H9 (cell line): ENCODE measurements at regions not wholly inside any gene's neighbourhood (a gene's known extent, or its start where the extent isn't known, plus 50 kb on each side); places are given as distances from the start of the nearest gene placed in this dataset.

Experiments
- DNase-seq: peaks from one replicate; pipeline ENCODE4 v3.0.0-alpha.2; 2017
- H2AFZ ChIP-seq: one replicate; pipeline ENCODE4 v1.6.1; 2013; ENCODE audit warnings: mild to moderate bottlenecking, low read length, control low read depth, moderate library complexity
- H2AK5ac ChIP-seq: 2 replicates; pipeline ENCODE4 v1.6.1; 2013; ENCODE audit warnings: low read length, control low read depth, mixed read lengths; ENCODE audit not compliant: insufficient read length
- H2BK120ac ChIP-seq: one replicate; pipeline ENCODE4 v1.6.1; 2013; ENCODE audit warnings: low read depth, mild to moderate bottlenecking, low read length, control low read depth, inconsistent platforms; ENCODE audit not compliant: poor library complexity, severe bottlenecking
- H2BK12ac ChIP-seq: 2 replicates; pipeline ENCODE4 v1.6.1; 2013; ENCODE audit warnings: low read length, control low read depth, mixed read lengths, low read depth; ENCODE audit not compliant: insufficient read length
- H2BK15ac ChIP-seq: 2 replicates; pipeline ENCODE4 v1.6.1; 2013; ENCODE audit warnings: low read depth, low read length, control low read depth
- H2BK20ac ChIP-seq: one replicate; pipeline ENCODE4 v1.6.1; 2013; ENCODE audit warnings: low read depth, mild to moderate bottlenecking, low read length, control low read depth, inconsistent platforms; ENCODE audit not compliant: poor library complexity, severe bottlenecking
- H2BK5ac ChIP-seq: 2 replicates; pipeline ENCODE4 v1.6.1; 2013; ENCODE audit warnings: low read length, control low read depth, mixed read lengths; ENCODE audit not compliant: insufficient read length
- H3K14ac ChIP-seq: 2 replicates; pipeline ENCODE4 v1.6.1; 2013; ENCODE audit warnings: low read length, control low read depth; ENCODE audit not compliant: insufficient read depth
- H3K18ac ChIP-seq: 2 replicates; pipeline ENCODE4 v1.6.1; 2013; ENCODE audit warnings: low read depth, mild to moderate bottlenecking, mixed read lengths, low read length, control low read depth; ENCODE audit not compliant: insufficient read length
- H3K23ac ChIP-seq: 2 replicates; pipeline ENCODE4 v1.6.1; 2013; ENCODE audit warnings: low read length, control low read depth, mixed read lengths, low read depth; ENCODE audit not compliant: insufficient read length
- H3K23me2 ChIP-seq: 2 replicates; pipeline ENCODE4 v1.6.1; 2013; ENCODE audit warnings: low read depth, mild to moderate bottlenecking, mixed read lengths, low read length, control low read depth; ENCODE audit not compliant: insufficient read length, poor library complexity, severe bottlenecking
- H3K27ac ChIP-seq: 2 replicates; pipeline ENCODE4 v1.5.1; 2013; ENCODE audit warnings: low read length, control low read depth, mixed read lengths, low read depth; ENCODE audit not compliant: insufficient read length
- H3K27me3 ChIP-seq: 2 replicates; pipeline ENCODE4 v1.6.1; 2013; ENCODE audit warnings: low read length, control low read depth, inconsistent platforms; ENCODE audit not compliant: insufficient read depth
- H3K4ac ChIP-seq: 2 replicates; pipeline ENCODE4 v1.6.1; 2013; ENCODE audit warnings: low read depth, mild to moderate bottlenecking, control low read depth, inconsistent platforms, low read length, moderate library complexity
- H3K4me1 ChIP-seq: 2 replicates; pipeline ENCODE4 v1.6.1; 2013; ENCODE audit warnings: low read length, control low read depth, inconsistent platforms; ENCODE audit not compliant: insufficient read depth
- H3K4me2 ChIP-seq: 2 replicates; pipeline ENCODE4 v1.6.1; 2013; ENCODE audit warnings: low read length, control low read depth, mixed read lengths; ENCODE audit not compliant: insufficient read length, insufficient read depth
- H3K56ac ChIP-seq: 2 replicates; pipeline ENCODE4 v1.6.1; 2013; ENCODE audit warnings: low read depth, mild to moderate bottlenecking, mixed read lengths, low read length, control low read depth; ENCODE audit not compliant: insufficient read length
- H3K79me1 ChIP-seq: 2 replicates; pipeline ENCODE4 v1.6.1; 2013; ENCODE audit warnings: low read depth, mild to moderate bottlenecking, moderate library complexity, low read length, control low read depth, inconsistent platforms; ENCODE audit not compliant: insufficient read depth, poor library complexity, severe bottlenecking
- H3K79me2 ChIP-seq: 2 replicates; pipeline ENCODE4 v1.6.1; 2013; ENCODE audit warnings: low read length, control low read depth, inconsistent platforms; ENCODE audit not compliant: insufficient read depth
- H3K9ac ChIP-seq: 2 replicates; pipeline ENCODE4 v1.6.1; 2013; ENCODE audit warnings: low read length, control low read depth, mixed read lengths; ENCODE audit not compliant: insufficient read length; ENCODE audit errors: extremely low read depth
- H3K9me3 ChIP-seq: one replicate; pipeline ENCODE4 v1.6.1; 2013; ENCODE audit warnings: low read depth, low read length, inconsistent platforms; ENCODE audit not compliant: control insufficient read depth
- H3T11ph ChIP-seq: one replicate; pipeline ENCODE4 v1.6.1; 2013; ENCODE audit warnings: mild to moderate bottlenecking, low read length, control low read depth, inconsistent platforms
- H4K20me1 ChIP-seq: one replicate; pipeline ENCODE4 v1.6.1; 2013; ENCODE audit not compliant: control insufficient read depth, insufficient read length, insufficient read depth
- H4K5ac ChIP-seq: 2 replicates; pipeline ENCODE4 v1.6.1; 2013; ENCODE audit warnings: low read depth, mild to moderate bottlenecking, mixed read lengths, low read length, control low read depth; ENCODE audit not compliant: insufficient read length
- H4K8ac ChIP-seq: replicated peaks from 2 replicates; pipeline ENCODE4 v1.6.1; 2013; ENCODE audit warnings: low read length, control low read depth, mixed read lengths, low read depth; ENCODE audit not compliant: insufficient read length
- H4K91ac ChIP-seq: 2 replicates; pipeline ENCODE4 v1.6.1; 2013; ENCODE audit warnings: low read depth, mild to moderate bottlenecking, moderate library complexity, mixed read lengths, low read length, control low read depth; ENCODE audit not compliant: insufficient read length
- H3K27ac Mint-ChIP-seq, 3 experiments: 2 replicates in 2 of 3; 3 replicates in 1 of 3; pipeline ENCODE4 v1.8.0; 2020 to 2021; ENCODE audit warnings: mixed read lengths in 3 of 3, mild to moderate bottlenecking in 1 of 3, moderate library complexity in 1 of 3
- H3K27me3 Mint-ChIP-seq: 2 replicates; pipeline ENCODE4 v1.8.0; 2021; ENCODE audit warnings: low read depth, mild to moderate bottlenecking, moderate library complexity, mixed read lengths
- H3K36me3 Mint-ChIP-seq, 3 experiments: 2 replicates in 2 of 3; 3 replicates in 1 of 3; pipeline ENCODE4 v1.8.0; 2020 to 2021; ENCODE audit warnings: low read depth in 3 of 3, mixed read lengths in 3 of 3; ENCODE audit not compliant: insufficient read depth in 1 of 3
- H3K4me1 Mint-ChIP-seq, 2 experiments: 2 replicates each; pipeline ENCODE4 v1.8.0; 2020; ENCODE audit warnings: mixed read lengths in 2 of 2
- H3K4me3 Mint-ChIP-seq, 2 experiments: 2 replicates in 1 of 2; 3 replicates in 1 of 2; pipeline ENCODE4 v1.8.0; 2020 to 2021; ENCODE audit warnings: mild to moderate bottlenecking in 2 of 2, mixed read lengths in 2 of 2, moderate library complexity in 1 of 2
- H3K9me3 Mint-ChIP-seq, 2 experiments: 2 replicates in 1 of 2; 3 replicates in 1 of 2; pipeline ENCODE4 v1.8.0; 2020; ENCODE audit warnings: mild to moderate bottlenecking in 2 of 2, mixed read lengths in 2 of 2, moderate library complexity in 1 of 2
- WGBS: extraction: QIAGEN DNeasy Blood & Tissue Kit; methylation state at CpG from one replicate; pipeline ENCODE4 v1.1.7; 2013; ENCODE audit warnings: missing lambda C conversion rate, low lambda C conversion rate, mixed read lengths; ENCODE audit not compliant: insufficient read length; ENCODE audit errors: extremely low coverage; 5-methylcytosine and 5-hydroxymethylcytosine counted together
- TF ChIP-seq, protein P1 (sequence below): fragments of 200-600 bp; sonication (generic); conservative IDR thresholded peaks from 3 replicates; pipeline ENCODE4 v1.8.0; 2021; ENCODE audit warnings: antibody characterized with exemption, mild to moderate bottlenecking

DNA sequence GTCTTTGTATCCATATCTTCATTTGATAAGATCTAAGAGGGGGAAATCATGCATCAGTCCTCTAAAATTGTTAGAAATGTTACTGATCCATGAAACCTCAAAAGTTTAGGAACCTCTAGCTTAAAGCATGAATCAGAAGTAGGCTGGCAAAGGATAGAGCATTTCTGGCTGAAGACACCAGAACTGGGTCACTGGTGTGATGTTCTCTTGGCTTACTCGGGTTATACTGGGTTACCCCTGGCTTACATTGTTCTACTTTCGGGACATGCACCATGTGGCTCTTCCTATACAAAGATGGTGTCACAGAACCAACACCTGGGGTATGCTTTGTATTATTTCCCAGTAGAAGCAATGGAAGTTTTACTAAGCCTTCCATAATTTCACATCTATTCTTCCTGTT is 83.2 kb upstream of the TNP1 start:
- no peak overlapping the region for H3K14ac ChIP-seq
- H3K27me3 ChIP-seq: no peaks in the 10 kb centered on the region
- no peak overlapping the region for H4K91ac ChIP-seq
- H3K56ac ChIP-seq: no peak overlapping the region
- Mint-ChIP-seq H3K36me3 (no peaks in the 10 kb centered on the region), H3K27ac (no peak overlapping the region), H3K27me3 (peaks cover 7% of the 10 kb centered on the region), H3K9me3 (peaks cover 0 to 5% of the 10 kb centered on the region in 2 experiments; a peak in 4 of 5 replicates), H3K4me3 (no peak overlapping the region), H3K4me1 (no peaks in the 10 kb centered on the region)
- no peaks in the 10 kb centered on the region for H3K9me3 ChIP-seq
- no peak overlapping the region for H4K8ac ChIP-seq
- no peak overlapping the region for H2AFZ ChIP-seq
- no peaks in the 10 kb centered on the region for H3K4me1 ChIP-seq
- H3K4ac ChIP-seq: no peak overlapping the region
- H2BK12ac ChIP-seq: no peak overlapping the region
- no CpG with 5 or more reads among the region's 2 CpGs for WGBS
- H3K27ac ChIP-seq: no peak overlapping the region
- no peak overlapping the region for H4K5ac ChIP-seq
- H3K9ac ChIP-seq: no peak overlapping the region
- H2BK120ac ChIP-seq: no peak overlapping the region
- no peak overlapping the region for H2AK5ac ChIP-seq
- no peak overlapping the region for H3K18ac ChIP-seq
- H3K4me2 ChIP-seq: no peak overlapping the region
- no peak overlapping the region for H2BK20ac ChIP-seq
- no peak overlapping the region for H3K23ac ChIP-seq
- DNase-seq: no peak
- H3K23me2 ChIP-seq: no peaks in the 10 kb centered on the region
- H4K20me1 ChIP-seq: no peaks in the 10 kb centered on the region
- no peaks in the 10 kb centered on the region for H3K79me1 ChIP-seq
- TF ChIP-seq, protein P1, sequence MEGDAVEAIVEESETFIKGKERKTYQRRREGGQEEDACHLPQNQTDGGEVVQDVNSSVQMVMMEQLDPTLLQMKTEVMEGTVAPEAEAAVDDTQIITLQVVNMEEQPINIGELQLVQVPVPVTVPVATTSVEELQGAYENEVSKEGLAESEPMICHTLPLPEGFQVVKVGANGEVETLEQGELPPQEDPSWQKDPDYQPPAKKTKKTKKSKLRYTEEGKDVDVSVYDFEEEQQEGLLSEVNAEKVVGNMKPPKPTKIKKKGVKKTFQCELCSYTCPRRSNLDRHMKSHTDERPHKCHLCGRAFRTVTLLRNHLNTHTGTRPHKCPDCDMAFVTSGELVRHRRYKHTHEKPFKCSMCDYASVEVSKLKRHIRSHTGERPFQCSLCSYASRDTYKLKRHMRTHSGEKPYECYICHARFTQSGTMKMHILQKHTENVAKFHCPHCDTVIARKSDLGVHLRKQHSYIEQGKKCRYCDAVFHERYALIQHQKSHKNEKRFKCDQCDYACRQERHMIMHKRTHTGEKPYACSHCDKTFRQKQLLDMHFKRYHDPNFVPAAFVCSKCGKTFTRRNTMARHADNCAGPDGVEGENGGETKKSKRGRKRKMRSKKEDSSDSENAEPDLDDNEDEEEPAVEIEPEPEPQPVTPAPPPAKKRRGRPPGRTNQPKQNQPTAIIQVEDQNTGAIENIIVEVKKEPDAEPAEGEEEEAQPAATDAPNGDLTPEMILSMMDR: no peak
- H2BK15ac ChIP-seq: no peak overlapping the region
- H3K79me2 ChIP-seq: no peaks in the 10 kb centered on the region
- no peak overlapping the region for H2BK5ac ChIP-seq
- no peak overlapping the region for H3T11ph ChIP-seq
